ENCODE measurements at regions not wholly inside any gene's neighbourhood (a gene's known extent, or its start where the extent isn't known, plus 50 kb on each side); places are given as distances from the start of the nearest gene placed in this dataset.

DNA sequence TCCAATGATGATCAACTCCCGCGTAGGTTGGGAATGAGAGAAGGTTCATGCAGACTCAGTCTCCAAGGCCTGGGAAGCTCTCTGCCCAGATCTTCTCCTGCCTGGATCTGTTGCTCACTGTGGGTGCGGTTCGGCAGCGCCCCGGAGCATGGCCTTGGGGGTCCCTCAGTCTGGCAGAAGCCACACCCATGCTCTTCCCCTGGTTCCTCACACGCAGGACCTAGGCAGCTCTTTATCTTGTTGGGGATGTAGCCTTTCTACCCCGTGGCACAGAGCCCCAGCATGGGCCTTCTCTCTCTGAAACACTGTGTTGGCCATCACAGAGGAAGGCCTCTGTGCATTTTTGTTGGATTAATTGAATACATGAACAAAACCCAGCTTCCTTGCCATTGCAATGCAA, 1461.6 kb downstream of the BRD1 start:
- TF ChIP-seq, protein P1, sequence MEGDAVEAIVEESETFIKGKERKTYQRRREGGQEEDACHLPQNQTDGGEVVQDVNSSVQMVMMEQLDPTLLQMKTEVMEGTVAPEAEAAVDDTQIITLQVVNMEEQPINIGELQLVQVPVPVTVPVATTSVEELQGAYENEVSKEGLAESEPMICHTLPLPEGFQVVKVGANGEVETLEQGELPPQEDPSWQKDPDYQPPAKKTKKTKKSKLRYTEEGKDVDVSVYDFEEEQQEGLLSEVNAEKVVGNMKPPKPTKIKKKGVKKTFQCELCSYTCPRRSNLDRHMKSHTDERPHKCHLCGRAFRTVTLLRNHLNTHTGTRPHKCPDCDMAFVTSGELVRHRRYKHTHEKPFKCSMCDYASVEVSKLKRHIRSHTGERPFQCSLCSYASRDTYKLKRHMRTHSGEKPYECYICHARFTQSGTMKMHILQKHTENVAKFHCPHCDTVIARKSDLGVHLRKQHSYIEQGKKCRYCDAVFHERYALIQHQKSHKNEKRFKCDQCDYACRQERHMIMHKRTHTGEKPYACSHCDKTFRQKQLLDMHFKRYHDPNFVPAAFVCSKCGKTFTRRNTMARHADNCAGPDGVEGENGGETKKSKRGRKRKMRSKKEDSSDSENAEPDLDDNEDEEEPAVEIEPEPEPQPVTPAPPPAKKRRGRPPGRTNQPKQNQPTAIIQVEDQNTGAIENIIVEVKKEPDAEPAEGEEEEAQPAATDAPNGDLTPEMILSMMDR (IDR thresholded peaks at IDR 0.05; ENCODE audit: insufficient read depth, low read length, severe bottlenecking), result no peak
- Histone ChIP-seq H3K36me3 (ENCODE audit: control insufficient read depth, insufficient read depth, low read length) (no peaks in the 10 kb centered on the region), H3K27me3 (ENCODE audit: control insufficient read depth, insufficient read depth, low read length) (no peaks in the 10 kb centered on the region), H3K4me3 (ENCODE audit: low read depth, low read length) (no peak overlapping the region)
- DNase-seq (ENCODE audit: low read depth) (no peak), FAIRE-seq (no peak)

DNA sequence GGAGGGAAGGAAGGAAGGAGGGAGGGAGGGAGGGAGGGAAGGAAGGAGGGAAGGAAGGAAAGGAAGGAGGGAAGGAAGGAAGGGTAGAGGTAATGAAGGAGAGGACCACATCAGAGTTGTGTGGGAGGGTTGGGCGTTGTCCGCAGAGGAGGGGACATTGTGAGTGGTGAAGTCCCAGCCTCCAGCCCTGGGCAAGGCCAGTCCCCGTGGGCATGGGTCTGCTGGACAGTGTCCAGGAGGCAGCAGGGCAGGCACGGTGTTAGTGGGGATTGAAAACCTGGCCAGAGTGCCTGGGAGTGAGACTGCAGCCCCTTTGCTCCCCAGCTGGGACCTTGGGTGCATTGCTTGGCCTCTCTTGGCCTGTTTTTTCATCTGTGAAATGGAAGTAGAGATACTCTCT, 1462.3 kb downstream of the BRD1 start:
- DNase-seq (ENCODE audit: low read depth) (no peak), FAIRE-seq (peak; percentile 13)
- Histone ChIP-seq H3K36me3 (ENCODE audit: control insufficient read depth, insufficient read depth, low read length) (no peaks in the 10 kb centered on the region), H3K27me3 (ENCODE audit: control insufficient read depth, insufficient read depth, low read length) (no peaks in the 10 kb centered on the region), H3K4me3 (ENCODE audit: low read depth, low read length) (no peak overlapping the region)
- TF ChIP-seq, protein P1 (IDR thresholded peaks at IDR 0.05; ENCODE audit: insufficient read depth, low read length, severe bottlenecking), result no peak

DNA sequence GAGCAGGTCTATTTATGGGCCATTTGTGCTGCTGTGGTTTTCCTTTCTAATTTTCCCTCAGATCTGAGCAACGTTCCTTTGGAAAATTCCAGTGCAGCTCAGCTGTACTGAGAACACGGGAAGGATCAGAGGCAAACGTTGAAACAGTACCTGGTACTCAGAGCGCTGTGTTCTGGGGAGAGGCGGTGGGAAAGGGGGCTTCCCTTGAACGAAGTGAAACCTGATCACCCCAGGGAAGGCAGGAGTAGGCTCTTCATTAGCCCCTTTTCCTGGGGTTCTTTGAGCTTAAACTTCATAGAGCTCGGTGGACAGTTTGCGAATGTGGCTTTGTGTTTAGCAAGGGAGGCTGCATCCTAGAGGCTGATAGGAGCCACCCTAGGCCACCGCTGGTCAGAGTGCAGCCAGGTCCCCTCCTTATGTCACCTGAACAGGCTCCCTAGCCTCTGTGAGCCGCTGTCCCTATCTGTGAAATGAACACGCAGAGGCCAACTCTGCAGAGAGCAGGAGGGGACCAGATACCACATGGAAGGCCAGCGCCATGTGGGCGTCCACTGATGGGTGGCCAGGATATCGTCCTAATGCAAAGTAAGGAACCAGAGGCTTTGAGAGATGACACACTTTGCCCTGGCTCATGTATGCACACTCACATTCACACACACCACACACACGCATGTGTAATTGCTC, 1464.8 kb downstream of the BRD1 start:
- no peak overlapping the region for H3K4me3 ChIP-seq (ENCODE audit: low read depth, low read length)
- DNase-seq (ENCODE audit: low read depth) (no peak), FAIRE-seq (no peak)
- TF ChIP-seq, protein P1 (IDR thresholded peaks at IDR 0.05; ENCODE audit: insufficient read depth, low read length, severe bottlenecking), result no peak
- no peaks in the 10 kb centered on the region for H3K36me3 ChIP-seq (ENCODE audit: control insufficient read depth, insufficient read depth, low read length)
- H3K27me3 ChIP-seq (ENCODE audit: control insufficient read depth, insufficient read depth, low read length), result no peaks in the 10 kb centered on the region

GRCh38 chr22:48361099-48361639, 1466.5 kb downstream of the BRD1 start:
- TF ChIP-seq, protein P1 (IDR thresholded peaks at IDR 0.05; ENCODE audit: insufficient read depth, low read length, severe bottlenecking), result no peak
- FAIRE-seq, result no peak
- Histone ChIP-seq H3K4me3 (ENCODE audit: low read depth, low read length) (no peak overlapping the region), H3K27me3 (ENCODE audit: control insufficient read depth, insufficient read depth, low read length) (no peaks in the 10 kb centered on the region), H3K36me3 (ENCODE audit: control insufficient read depth, insufficient read depth, low read length) (no peaks in the 10 kb centered on the region)
- DNase-seq (ENCODE audit: low read depth), result no peak

DNA sequence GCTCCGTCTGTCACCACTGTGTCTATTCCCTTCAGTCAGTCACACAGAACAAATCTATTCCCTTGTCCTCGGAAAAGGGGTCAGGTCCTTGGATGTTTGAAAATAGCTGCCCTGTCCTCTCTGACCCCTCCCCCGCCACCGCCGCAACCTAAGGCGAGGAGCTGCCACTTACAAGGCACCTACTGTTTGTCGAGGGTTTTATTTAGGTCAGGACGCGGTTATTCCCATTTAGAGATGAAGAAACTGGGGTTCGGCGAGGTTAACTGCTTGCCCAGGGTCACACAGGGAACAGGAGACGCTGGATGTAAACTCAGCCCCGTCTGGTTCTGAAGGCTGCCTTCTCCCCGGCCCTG, 1468.1 kb downstream of the BRD1 start:
- Histone ChIP-seq H3K36me3 (ENCODE audit: control insufficient read depth, insufficient read depth, low read length) (no peaks in the 10 kb centered on the region), H3K4me3 (ENCODE audit: low read depth, low read length) (no peak overlapping the region), H3K27me3 (ENCODE audit: control insufficient read depth, insufficient read depth, low read length) (no peaks in the 10 kb centered on the region)
- no peak for DNase-seq (ENCODE audit: low read depth)
- FAIRE-seq, result no peak
- TF ChIP-seq, protein P1 (IDR thresholded peaks at IDR 0.05; ENCODE audit: insufficient read depth, low read length, severe bottlenecking), result no peak

All from bronchial epithelial cell (primary cell).